ENCODE measurements at regions not wholly inside any gene's neighbourhood (a gene's known extent, or its start where the extent isn't known, plus 50 kb on each side); places are given as distances from the start of the nearest gene placed in this dataset.
"Not testable (repeated sequence)": the region's sequence is repeated elsewhere in the genome, so short reads cannot be mapped to it uniquely, and the experiment has no call there.

- H3K4me1 ChIP-seq (ENCODE audit: control insufficient read depth in 1 of 2, insufficient read depth in 2 of 2, low read length in 2 of 2): no peaks in the 10 kb centered on the region
- 72 to 75% methylated on average over 4 of the region's 4 CpGs for WGBS, 2 donors
- H3K27ac ChIP-seq (ENCODE audit: low read depth in 1 of 2, low read length in 2 of 2): no peak overlapping the region
- no peak for DNase-seq
- H3K9me3 ChIP-seq (ENCODE audit: control insufficient read depth, low read length): no peaks in the 10 kb centered on the region
- ATAC-seq (ENCODE audit: low FRiP score): no peak
- H3K36me3 ChIP-seq (ENCODE audit: control insufficient read depth in 1 of 2, insufficient read depth in 2 of 2, low read length in 1 of 2): no peaks in the 10 kb centered on the region
- H3K27me3 ChIP-seq (ENCODE audit: control insufficient read depth in 1 of 2, insufficient read depth in 2 of 2, low read length in 1 of 2): no peaks in the 10 kb centered on the region
- H3K4me3 ChIP-seq (ENCODE audit: low read length in 2 of 2): no peak overlapping the region
- intact Hi-C loops (cut with DNase I): loop anchor here in 1 of 2 donors (5.0 to 10.0 kb wide), 3 partner anchors 175 to 482 kb away; partner anchors contain the start of gene CLPTM1L
Measured at GRCh38 chr5:1649554-1649953, 125.8 kb upstream of the LPCAT1 start.

DNA sequence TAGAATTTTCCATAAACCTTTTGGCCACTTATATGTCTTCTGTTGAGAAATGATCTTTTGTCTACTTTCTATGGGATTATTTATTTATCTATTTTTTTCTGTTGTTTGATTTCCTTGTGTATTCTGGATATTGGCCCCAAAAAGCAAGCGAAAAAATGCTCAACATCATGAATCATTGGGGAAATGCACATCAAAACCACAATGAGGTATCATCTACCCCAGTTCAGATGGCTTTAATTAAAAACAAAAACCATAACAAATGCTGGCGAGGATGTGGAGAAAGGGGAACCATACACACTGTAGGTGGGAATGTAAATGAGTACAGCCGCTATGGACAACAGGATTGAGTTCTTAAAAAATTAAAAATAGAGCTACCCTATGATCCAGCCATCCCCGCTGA lies 125.0 kb upstream of the LPCAT1 start:
- Histone ChIP-seq H3K27me3 (ENCODE audit: control insufficient read depth in 1 of 2, insufficient read depth in 2 of 2, low read length in 1 of 2) (no peaks in the 10 kb centered on the region), H3K4me1 (ENCODE audit: control insufficient read depth in 1 of 2, insufficient read depth in 2 of 2, low read length in 2 of 2) (no peaks in the 10 kb centered on the region), H3K36me3 (ENCODE audit: control insufficient read depth in 1 of 2, insufficient read depth in 2 of 2, low read length in 1 of 2) (no peaks in the 10 kb centered on the region), H3K4me3 (ENCODE audit: low read length in 2 of 2) (no peak overlapping the region), H3K9me3 (ENCODE audit: control insufficient read depth, low read length) (no peaks in the 10 kb centered on the region), H3K27ac (ENCODE audit: low read depth in 1 of 2, low read length in 2 of 2) (no peak overlapping the region)
- intact Hi-C loops (cut with DNase I): loop anchor here in 1 of 2 donors (5.0 to 10.0 kb wide), 3 partner anchors 174 to 482 kb away; partner anchors contain the start of gene CLPTM1L
- 63% methylated on average over 4 of the region's 4 CpGs for WGBS, 2 donors
- no peak for DNase-seq
- no peak for ATAC-seq (ENCODE audit: low FRiP score)

- H3K36me3 ChIP-seq (ENCODE audit: control insufficient read depth in 1 of 2, insufficient read depth in 2 of 2, low read length in 1 of 2): no peaks in the 10 kb centered on the region
- no peak for DNase-seq
- H3K27ac ChIP-seq (ENCODE audit: low read depth in 1 of 2, low read length in 2 of 2): no peak overlapping the region
- H3K4me3 ChIP-seq (ENCODE audit: low read length in 2 of 2): no peak overlapping the region
- intact Hi-C loops (cut with DNase I): loop anchor here in 1 of 2 donors (5.0 to 10.0 kb wide), 3 partner anchors 173 to 480 kb away; partner anchors contain the start of gene CLPTM1L
- ATAC-seq (ENCODE audit: low FRiP score): no peak
- 80 to 82% methylated on average over 9 of the region's 9 CpGs for WGBS, 2 donors
- H3K9me3 ChIP-seq (ENCODE audit: control insufficient read depth, low read length): no peaks in the 10 kb centered on the region
- peaks cover 0 to 2% of the 10 kb centered on the region in 2 donors for H3K27me3 ChIP-seq (ENCODE audit: control insufficient read depth in 1 of 2, insufficient read depth in 2 of 2, low read length in 1 of 2)
- H3K4me1 ChIP-seq (ENCODE audit: control insufficient read depth in 1 of 2, insufficient read depth in 2 of 2, low read length in 2 of 2): no peaks in the 10 kb centered on the region
Measured at GRCh38 chr5:1647580-1647979, 123.8 kb upstream of the LPCAT1 start.

DNA sequence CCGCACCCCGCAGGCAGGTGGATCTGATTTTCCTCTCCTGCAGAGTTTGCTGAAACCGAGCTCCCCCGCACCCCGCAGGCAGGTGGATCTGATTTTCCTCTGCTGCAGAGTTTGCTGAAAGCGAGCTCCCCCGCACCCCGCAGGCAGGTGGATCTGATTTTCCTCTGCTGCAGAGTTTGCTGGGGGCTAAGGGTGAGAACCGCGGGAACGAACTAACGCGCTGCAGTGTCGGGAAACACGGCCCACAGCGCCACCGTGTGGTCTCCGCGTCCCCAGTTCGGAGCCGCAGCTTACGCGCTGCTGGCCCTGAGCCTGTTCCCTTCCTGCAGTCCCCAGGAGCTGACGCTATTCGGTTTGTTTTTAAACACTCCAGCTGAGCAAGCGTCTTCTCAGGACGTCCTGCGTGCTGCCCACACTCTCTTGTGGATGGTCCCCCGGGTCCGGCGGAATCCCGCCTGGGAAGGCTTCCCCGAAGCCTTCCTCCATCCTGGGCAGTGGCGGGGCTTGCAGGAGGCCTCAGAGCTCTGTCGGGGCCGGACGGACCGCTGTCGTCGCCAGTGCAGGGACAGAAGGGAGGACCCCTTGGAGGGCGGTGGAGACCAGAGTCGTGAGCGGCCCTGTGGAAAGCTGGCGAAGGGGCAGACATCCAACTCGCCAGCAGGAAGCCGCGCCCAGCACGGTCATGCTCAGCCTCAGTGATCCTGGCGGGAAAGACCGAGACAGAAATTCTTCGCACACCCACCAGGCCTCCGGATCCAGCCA lies 121.2 kb upstream of the LPCAT1 start:
- Histone ChIP-seq H3K4me3 (ENCODE audit: low read length in 2 of 2) (no peak overlapping the region), H3K36me3 (ENCODE audit: control insufficient read depth in 1 of 2, insufficient read depth in 2 of 2, low read length in 1 of 2) (no peaks in the 10 kb centered on the region), H3K9me3 (ENCODE audit: control insufficient read depth, low read length) (no peaks in the 10 kb centered on the region), H3K27ac (ENCODE audit: low read depth in 1 of 2, low read length in 2 of 2) (no peak overlapping the region), H3K4me1 (ENCODE audit: control insufficient read depth in 1 of 2, insufficient read depth in 2 of 2, low read length in 2 of 2) (no peaks in the 10 kb centered on the region), H3K27me3 (ENCODE audit: control insufficient read depth in 1 of 2, insufficient read depth in 2 of 2, low read length in 1 of 2) (peaks cover 0 to 2% of the 10 kb centered on the region in 2 donors)
- 2 to 3% methylated on average over 51 to 52 of the region's 52 CpGs for WGBS, 2 donors
- intact Hi-C loops (cut with DNase I): loop anchor here (2.0 to 10.0 kb wide), 5 partner anchors 168 to 478 kb away; partner anchors contain the start of gene CLPTM1L (in 1 of the 2)
- ATAC-seq (ENCODE audit: low FRiP score) (peak; percentile 95), DNase-seq (peak; percentile 87 to 95)

DNA sequence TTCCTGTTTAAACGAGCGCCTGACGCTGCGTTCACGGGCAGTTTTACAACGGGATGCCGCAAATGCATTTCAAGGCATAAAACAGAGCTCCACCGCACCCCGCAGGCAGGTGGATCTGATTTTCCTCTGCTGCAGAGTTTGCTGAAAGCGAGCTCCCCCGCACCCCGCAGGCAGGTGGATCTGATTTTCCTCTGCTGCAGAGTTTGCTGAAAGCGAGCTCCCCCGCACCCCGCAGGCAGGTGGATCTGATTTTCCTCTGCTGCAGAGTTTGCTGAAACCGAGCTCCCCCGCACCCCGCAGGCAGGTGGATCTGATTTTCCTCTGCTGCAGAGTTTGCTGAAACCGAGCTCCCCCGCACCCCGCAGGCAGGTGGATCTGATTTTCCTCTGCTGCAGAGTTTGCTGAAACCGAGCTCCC lies 120.6 kb upstream of the LPCAT1 start:
- H3K36me3 ChIP-seq (ENCODE audit: control insufficient read depth in 1 of 2, insufficient read depth in 2 of 2, low read length in 1 of 2); H3K27me3 ChIP-seq (ENCODE audit: control insufficient read depth in 1 of 2, insufficient read depth in 2 of 2, low read length in 1 of 2); H3K4me3 ChIP-seq (ENCODE audit: low read length in 2 of 2); H3K27ac ChIP-seq (ENCODE audit: low read depth in 1 of 2, low read length in 2 of 2); H3K4me1 ChIP-seq (ENCODE audit: control insufficient read depth in 1 of 2, insufficient read depth in 2 of 2, low read length in 2 of 2); H3K9me3 ChIP-seq (ENCODE audit: control insufficient read depth, low read length); ATAC-seq (ENCODE audit: low FRiP score): not testable (repeated sequence)
- intact Hi-C loops (cut with DNase I): loop anchor here (2.0 to 10.0 kb wide), 4 partner anchors 167 to 476 kb away; partner anchors contain the start of gene CLPTM1L (in 1 of the 2)
- 10 to 11% methylated on average over 16 to 18 of the region's 22 CpGs for WGBS, 2 donors
- DNase-seq: peak in 1 of 2 donors; percentile 28

GRCh38 chr5:1643651-1644392 lies 120.1 kb upstream of the LPCAT1 start:
- DNase-seq: peak in 1 of 2 donors; percentile 62
- 12 to 21% methylated on average over 14 of the region's 14 CpGs for WGBS, 2 donors
- no peak overlapping the region for H3K27ac ChIP-seq (ENCODE audit: low read depth in 1 of 2, low read length in 2 of 2)
- intact Hi-C loops (cut with DNase I): loop anchor here (2.0 to 10.0 kb wide), 4 partner anchors 167 to 475 kb away; partner anchors contain the start of gene CLPTM1L (in 1 of the 2)
- no peaks in the 10 kb centered on the region for H3K9me3 ChIP-seq (ENCODE audit: control insufficient read depth, low read length)
- peaks cover 0 to 2% of the 10 kb centered on the region in 2 donors for H3K27me3 ChIP-seq (ENCODE audit: control insufficient read depth in 1 of 2, insufficient read depth in 2 of 2, low read length in 1 of 2)
- no peak for ATAC-seq (ENCODE audit: low FRiP score)
- no peak overlapping the region for H3K4me3 ChIP-seq (ENCODE audit: low read length in 2 of 2)
- no peaks in the 10 kb centered on the region for H3K36me3 ChIP-seq (ENCODE audit: control insufficient read depth in 1 of 2, insufficient read depth in 2 of 2, low read length in 1 of 2)
- no peaks in the 10 kb centered on the region for H3K4me1 ChIP-seq (ENCODE audit: control insufficient read depth in 1 of 2, insufficient read depth in 2 of 2, low read length in 2 of 2)

DNA sequence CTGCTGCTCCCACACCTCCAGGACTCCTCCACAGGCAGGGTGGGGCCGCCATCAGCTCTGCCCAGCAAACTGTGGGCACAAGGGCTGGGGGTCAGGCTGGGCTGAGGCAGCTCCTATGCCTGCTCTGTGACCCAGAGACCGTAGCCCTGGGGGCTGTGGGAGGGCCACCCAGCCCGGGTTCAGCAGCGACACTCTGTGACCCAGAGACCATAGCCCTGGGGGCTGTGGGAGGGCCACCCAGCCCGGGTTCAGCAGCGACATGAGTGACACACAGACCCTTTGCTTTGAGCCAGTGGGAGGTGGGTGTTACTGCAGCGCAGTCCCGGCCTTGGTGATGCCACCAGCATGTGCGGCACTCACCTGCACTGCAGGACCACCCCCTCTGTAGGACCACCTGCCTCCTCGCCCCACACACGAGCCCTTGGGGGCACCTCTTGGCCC lies 118.9 kb upstream of the LPCAT1 start:
- DNase-seq: peak in 1 of 2 donors; percentile 68

GRCh38 chr5:1642221-1642620 lies 118.5 kb upstream of the LPCAT1 start:
- Histone ChIP-seq H3K36me3 (ENCODE audit: control insufficient read depth in 1 of 2, insufficient read depth in 2 of 2, low read length in 1 of 2) (no peaks in the 10 kb centered on the region), H3K4me1 (ENCODE audit: control insufficient read depth in 1 of 2, insufficient read depth in 2 of 2, low read length in 2 of 2) (no peaks in the 10 kb centered on the region), H3K27me3 (ENCODE audit: control insufficient read depth in 1 of 2, insufficient read depth in 2 of 2, low read length in 1 of 2) (peaks cover 0 to 2% of the 10 kb centered on the region in 2 donors), H3K27ac (ENCODE audit: low read depth in 1 of 2, low read length in 2 of 2) (no peak overlapping the region), H3K9me3 (ENCODE audit: control insufficient read depth, low read length) (no peaks in the 10 kb centered on the region), H3K4me3 (ENCODE audit: low read length in 2 of 2) (no peak overlapping the region)
- 73 to 74% methylated on average over 8 of the region's 8 CpGs for WGBS, 2 donors
- DNase-seq (no peak), ATAC-seq (ENCODE audit: low FRiP score) (no peak)
- intact Hi-C loops (cut with DNase I): loop anchor here (5.0 to 10.0 kb wide), 3 partner anchors 165 to 297 kb away; partner anchors contain the start of gene CLPTM1L (in 1 of the 2)

More for the DNA sequence above, 118.9 kb upstream of the LPCAT1 start:
- peaks cover 0 to 2% of the 10 kb centered on the region in 2 donors for H3K27me3 ChIP-seq (ENCODE audit: control insufficient read depth in 1 of 2, insufficient read depth in 2 of 2, low read length in 1 of 2)
- WGBS, 2 donors: 76 to 86% methylated on average over 11 of the region's 11 CpGs
- no peak overlapping the region for H3K27ac ChIP-seq (ENCODE audit: low read depth in 1 of 2, low read length in 2 of 2)
- no peak overlapping the region for H3K4me3 ChIP-seq (ENCODE audit: low read length in 2 of 2)
- H3K4me1 ChIP-seq (ENCODE audit: control insufficient read depth in 1 of 2, insufficient read depth in 2 of 2, low read length in 2 of 2): no peaks in the 10 kb centered on the region
- H3K9me3 ChIP-seq (ENCODE audit: control insufficient read depth, low read length): no peaks in the 10 kb centered on the region
- intact Hi-C loops (cut with DNase I): loop anchor here (5.0 to 10.0 kb wide), 3 partner anchors 165 to 298 kb away; partner anchors contain the start of gene CLPTM1L (in 1 of the 2)
- H3K36me3 ChIP-seq (ENCODE audit: control insufficient read depth in 1 of 2, insufficient read depth in 2 of 2, low read length in 1 of 2): no peaks in the 10 kb centered on the region
- no peak for ATAC-seq (ENCODE audit: low FRiP score)
